SK-N-DZ (cell line): ENCODE measurements at regions not wholly inside any gene's neighbourhood (a gene's known extent, or its start where the extent isn't known, plus 50 kb on each side); places are given as distances from the start of the nearest gene placed in this dataset.

ENCODE experiments used
- DNase-seq: peaks from one replicate; pipeline ENCODE4 v3.0.0-alpha.2; 2015; ENCODE audit warnings: low spot score

GRCh38 chr20:48571949-48572847 is 255.6 kb downstream of the PREX1 start:
- DNase-seq, result no peak

- no peak for DNase-seq
Observed at GRCh38 chr20:48569679-48570078, 258.1 kb downstream of the PREX1 start.

- DNase-seq, result no peak
Observed at GRCh38 chr20:48568520-48568919, 259.3 kb downstream of the PREX1 start.

DNA sequence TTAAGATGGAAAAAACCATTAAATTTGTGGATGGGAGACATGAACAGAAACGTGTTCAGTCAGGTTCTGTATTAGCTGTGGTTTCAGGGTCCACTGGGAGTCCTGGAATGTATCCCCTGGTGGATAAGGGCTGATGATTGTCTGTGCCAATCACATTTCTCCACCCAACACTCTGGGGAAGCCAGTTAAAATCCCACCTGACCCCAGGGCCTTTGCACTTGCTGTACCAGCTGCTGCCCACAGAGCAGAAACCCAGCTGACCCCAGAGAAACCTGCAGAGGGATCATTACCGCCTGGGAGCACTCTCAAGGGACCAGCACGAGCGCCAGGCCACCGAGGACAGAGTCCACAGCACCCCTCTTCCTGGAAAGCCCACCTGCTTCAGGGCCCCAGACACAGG is 260.7 kb downstream of the PREX1 start:
- DNase-seq, result no peak

DNA sequence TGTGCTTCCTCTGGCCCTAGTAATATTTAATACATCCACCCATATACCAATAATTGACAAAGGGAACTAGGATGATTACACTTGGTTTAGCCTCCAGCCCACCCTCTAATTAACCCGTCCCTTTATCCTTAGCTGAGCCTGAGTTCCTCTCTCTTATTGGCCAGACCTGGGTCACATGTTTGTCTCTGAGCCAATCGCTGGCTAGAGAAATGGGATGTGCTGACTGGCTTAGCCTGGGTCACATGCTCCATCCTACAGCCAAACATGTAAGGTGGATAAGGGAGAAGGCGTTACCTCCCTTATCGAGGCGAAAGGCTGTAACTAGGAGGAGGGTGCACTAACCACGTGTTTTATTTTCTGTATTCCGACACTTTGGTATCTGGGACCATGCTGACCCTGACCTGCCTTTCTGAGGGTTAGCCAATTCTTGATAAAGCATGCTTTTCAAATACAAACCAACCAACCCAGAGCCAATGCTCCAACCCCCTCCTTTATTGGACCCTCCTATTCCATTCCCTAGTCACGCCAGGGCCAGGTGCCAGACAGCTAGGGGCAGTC is 262.7 kb downstream of the PREX1 start:
- no peak for DNase-seq

GRCh38 chr20:48563191-48563870 is 264.5 kb downstream of the PREX1 start:
- DNase-seq, result no peak

DNA sequence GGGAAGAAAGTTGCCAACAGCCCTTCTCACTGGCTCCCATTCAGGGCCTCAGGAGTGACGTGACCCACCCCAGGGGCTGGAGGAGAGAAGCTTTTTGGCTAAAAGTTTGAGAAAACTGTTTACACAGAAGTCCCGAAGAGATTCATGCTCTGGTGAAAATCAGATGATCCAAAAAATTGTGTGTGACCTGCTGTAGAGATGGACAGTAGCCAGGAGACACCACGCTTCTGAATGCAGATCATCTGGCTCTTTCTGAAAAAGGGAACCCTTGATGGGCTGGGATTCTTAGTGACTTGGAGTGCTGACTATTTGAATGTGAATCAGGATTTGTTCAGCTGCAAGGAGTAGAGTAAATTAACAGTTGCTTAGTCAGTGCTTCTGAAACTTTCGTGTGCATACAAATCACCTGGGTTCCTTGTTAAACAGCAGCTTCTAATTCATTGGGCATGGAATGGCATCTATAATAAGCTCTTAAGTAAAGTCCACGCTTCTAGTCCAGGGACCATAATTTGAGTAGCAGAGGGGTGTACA is 265.1 kb downstream of the PREX1 start:
- DNase-seq, result no peak

DNA sequence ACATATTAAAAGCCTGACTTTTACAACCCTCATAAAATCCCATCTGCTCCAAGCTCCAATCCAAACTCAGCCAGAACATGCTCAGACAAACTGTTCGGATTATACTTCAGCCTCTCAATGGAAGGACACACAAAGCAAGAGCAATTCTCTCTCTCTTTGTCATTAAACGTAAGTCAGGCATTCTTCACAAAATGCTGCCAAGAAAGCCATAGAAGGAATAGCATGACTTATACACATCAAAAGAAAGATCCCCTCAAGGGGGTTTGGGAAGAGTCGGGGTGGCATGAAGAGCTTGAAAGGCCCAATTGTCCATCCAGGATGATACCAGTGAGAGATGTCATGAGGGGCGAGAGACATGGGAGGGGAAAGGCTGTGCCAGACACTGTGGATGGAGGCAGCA is 268.9 kb downstream of the PREX1 start:
- no peak for DNase-seq

DNA sequence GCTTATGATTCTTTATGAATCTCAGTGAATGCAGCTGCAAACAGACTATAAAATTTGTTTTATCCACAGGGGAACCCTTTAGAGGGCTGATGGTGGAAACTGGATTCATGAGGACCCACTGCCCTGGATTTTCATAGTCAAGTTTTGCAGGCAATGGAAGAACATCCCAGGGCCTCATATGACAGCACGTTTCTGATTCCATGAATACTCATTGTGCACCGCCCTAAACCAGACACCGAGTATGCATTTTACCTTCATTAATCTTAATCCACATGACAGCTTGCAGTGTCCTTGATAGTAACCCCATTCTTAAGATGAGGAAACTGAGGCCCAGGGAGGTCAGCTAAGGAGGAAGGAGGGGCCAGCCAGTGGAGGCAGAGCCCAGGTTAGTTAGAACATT is 270.4 kb downstream of the PREX1 start:
- no peak for DNase-seq

- DNase-seq, result peak; percentile 32
Observed at GRCh38 chr20:48556956-48557355, 270.8 kb downstream of the PREX1 start.

GRCh38 chr20:48552550-48552949 is 275.2 kb downstream of the PREX1 start:
- DNase-seq, result no peak

- DNase-seq, result no peak
Observed at GRCh38 chr20:48550814-48551213, 277.0 kb downstream of the PREX1 start.

DNA sequence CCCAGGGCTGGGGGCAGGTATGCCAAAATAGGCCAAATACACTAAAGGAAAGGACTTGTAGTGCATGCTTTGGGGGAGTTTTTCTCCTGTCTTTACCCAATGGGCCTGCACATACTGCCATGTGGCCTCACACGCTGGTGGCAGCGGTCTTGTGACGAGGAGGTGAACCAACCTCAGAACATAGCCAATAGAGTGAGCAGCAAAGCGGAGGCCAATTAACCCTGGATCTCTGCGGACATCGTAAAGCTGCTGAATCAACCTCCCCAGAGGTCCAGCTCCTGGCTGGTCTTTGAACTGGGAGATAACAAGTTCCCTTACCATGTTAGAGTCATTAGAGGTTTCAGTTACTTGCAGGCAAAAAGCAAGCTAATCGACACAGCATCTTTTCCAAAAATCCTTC is 280.1 kb downstream of the PREX1 start:
- no peak for DNase-seq

DNA sequence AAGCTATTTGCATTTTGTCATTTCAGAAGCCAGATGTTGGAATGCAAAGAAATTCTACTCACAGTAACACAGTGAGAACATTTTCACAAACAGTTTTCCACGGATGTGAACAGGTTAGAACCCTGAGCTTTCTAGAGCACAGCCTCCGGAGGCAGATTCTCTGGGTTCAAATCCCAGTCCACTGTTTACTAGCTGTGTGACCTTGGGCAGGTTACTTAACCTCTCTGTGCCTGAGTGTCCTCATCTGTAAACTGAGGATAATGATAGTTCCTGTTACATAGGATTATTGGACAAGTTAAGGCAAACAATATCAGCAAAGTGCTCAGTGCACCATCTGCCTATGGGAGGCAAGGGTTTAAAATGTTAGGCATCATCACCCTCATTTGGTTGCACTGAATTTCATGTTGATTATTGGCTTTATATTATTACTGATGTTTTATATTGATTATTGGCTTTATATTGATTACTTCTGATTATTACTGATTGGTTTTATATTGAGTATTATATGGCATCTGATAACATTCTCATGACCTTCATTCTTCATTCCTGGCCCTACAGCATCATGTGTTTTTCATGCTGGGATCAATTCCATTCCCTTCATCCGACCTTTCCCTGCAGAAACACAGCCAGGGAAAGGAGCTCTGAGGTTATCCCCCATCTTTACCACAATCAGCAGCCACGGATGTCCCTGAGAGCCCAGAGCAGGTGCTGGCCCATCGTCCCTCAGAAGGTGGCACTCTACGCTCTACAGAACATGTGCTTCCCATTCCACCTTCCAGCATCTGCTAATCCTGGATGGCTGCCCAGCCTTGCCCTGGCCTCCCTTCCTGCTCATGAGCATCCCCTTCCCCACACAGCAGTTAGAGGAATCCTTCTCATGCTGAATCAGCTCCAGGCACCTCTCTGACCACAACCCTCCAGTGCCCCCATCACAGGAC is 283.1 kb downstream of the PREX1 start:
- DNase-seq, result peak; percentile 29

DNA sequence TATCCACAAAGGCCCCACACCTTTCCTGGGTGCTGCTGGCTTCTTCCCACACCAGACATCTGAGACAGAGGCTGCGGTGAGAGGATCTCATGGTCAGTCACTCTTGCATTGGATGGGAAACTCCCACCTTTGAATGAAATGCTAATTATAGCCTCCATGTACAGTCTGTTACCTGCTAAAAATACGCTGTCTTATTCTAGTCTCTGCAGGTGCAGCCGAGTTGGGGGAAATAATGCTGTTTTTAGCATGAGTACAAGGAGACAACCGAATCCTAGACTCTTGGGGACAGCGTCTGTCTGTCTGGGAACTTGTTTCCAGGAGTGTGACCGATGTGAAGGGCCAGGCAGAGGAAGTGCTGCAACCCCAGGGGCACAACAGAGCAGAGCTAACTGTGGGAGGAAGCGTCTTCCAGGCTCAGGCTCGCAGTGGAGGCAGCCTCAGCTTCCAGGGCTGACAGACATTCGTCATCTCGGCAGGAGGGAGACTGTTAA is 286.2 kb downstream of the PREX1 start:
- DNase-seq, result no peak

DNA sequence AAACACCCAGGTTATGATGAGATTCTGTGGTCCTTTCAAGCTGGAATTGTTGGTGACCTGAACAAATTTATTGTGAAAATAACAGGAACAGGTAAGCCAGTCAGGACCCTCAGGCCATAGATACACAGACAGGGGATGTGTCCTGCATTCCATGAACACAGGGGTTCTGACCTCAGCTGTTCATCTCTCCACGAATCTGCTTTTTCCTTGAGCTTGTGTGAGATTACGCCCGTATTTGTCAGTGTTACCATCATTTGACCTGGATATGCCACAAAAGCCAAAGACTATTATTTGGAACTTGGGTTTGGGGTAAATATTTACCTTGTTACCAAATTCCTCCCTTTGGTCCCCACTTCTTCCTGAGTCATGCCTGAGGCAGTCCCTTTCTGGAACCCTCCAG is 288.9 kb downstream of the PREX1 start:
- no peak for DNase-seq

- DNase-seq, result no peak
Observed at GRCh38 chr20:48538058-48538825, 289.6 kb downstream of the PREX1 start.

DNA sequence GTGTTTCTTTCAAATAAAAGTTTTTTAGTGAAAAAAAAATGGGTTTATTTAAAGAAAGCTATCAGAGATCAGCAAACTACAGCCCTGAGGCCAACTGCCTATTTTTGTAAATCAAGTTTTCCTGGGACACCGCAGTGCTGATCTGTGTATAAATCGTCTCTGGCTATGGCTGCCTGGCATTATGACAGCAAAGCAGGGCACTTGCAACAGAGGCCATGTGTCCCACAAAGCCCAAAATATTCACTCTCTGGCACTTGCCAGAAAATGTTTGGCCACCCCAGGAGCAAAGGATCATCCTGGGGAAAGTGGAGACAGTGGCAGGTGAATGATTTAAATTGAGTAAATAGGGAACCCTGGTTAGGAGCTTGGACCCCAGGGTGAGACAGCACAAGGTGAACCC is 291.6 kb downstream of the PREX1 start:
- no peak for DNase-seq

DNA sequence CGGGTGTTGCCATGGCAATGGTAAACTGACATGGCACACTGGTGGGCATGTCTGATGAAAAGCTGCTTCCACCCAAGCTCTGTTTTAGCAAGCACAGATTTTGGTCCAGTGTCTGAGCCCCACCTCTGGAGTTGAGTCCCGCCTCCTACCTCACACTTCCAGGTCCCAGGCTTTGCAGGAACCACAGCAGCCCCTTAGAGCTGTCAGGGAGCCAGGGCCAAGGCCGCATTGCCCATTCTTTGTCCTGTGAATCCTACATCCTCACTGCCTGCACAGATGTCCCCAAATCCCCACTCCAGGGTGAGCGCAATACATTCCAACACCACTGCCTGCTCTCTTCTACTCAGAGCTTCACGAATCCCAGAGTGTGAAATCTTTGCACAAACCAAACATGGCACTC is 292.2 kb downstream of the PREX1 start:
- DNase-seq, result no peak

- DNase-seq, result no peak
Observed at GRCh38 chr20:48532028-48532427, 295.8 kb downstream of the PREX1 start.
